ENCODE measurements at regions not wholly inside any gene's neighbourhood (a gene's known extent, or its start where the extent isn't known, plus 50 kb on each side); places are given as distances from the start of the nearest gene placed in this dataset.

DNA sequence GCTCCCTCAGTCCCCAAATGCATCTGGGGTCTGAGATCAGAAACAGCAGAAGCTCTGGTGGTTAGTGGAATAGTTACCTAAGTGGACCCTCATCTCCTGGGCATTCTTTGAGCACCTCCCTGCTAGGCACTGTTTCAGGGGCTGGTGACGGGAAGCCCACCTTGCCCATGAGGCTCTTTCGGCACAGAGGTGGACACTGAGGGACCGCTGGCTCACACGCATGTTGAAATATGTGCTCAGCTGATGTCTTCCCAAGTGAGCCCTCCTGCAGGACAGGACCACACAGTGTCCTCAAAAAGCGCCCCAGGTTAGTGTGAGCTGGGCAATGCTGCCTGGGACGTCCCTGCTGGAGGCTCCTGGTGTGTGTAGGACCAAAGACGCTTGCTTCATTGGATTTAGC lies 1379.9 kb downstream of the TBC1D22A start:
- TF ChIP-seq, protein P1, sequence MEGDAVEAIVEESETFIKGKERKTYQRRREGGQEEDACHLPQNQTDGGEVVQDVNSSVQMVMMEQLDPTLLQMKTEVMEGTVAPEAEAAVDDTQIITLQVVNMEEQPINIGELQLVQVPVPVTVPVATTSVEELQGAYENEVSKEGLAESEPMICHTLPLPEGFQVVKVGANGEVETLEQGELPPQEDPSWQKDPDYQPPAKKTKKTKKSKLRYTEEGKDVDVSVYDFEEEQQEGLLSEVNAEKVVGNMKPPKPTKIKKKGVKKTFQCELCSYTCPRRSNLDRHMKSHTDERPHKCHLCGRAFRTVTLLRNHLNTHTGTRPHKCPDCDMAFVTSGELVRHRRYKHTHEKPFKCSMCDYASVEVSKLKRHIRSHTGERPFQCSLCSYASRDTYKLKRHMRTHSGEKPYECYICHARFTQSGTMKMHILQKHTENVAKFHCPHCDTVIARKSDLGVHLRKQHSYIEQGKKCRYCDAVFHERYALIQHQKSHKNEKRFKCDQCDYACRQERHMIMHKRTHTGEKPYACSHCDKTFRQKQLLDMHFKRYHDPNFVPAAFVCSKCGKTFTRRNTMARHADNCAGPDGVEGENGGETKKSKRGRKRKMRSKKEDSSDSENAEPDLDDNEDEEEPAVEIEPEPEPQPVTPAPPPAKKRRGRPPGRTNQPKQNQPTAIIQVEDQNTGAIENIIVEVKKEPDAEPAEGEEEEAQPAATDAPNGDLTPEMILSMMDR (IDR thresholded peaks at IDR 0.05; ENCODE audit: low read length) = no peak
- TF ChIP-seq EZH2 (optimal IDR thresholded peaks at IDR 0.05; ENCODE audit: low read depth, low read length) (no peak), EZH2phosphoT487 (IDR thresholded peaks at IDR 0.05; ENCODE audit: low read length) (no peak)

Measured in MM.1S (cell line).